GM19397 (cell line): ENCODE measurements at regions not wholly inside any gene's neighbourhood (a gene's known extent, or its start where the extent isn't known, plus 50 kb on each side); places are given as distances from the start of the nearest gene placed in this dataset.

Experiments
- ATAC-seq: cut with Tn5 transposase; IDR thresholded peaks from one replicate; pipeline ENCODE4 v1.9.1; 2021; ENCODE audit warnings: mild to moderate bottlenecking, moderate library complexity; ENCODE audit not compliant: unreplicated experiment

- ATAC-seq, result no peak
Measured at GRCh38 chr9:105188746-105189145, 55.7 kb upstream of the SLC44A1 start.

DNA sequence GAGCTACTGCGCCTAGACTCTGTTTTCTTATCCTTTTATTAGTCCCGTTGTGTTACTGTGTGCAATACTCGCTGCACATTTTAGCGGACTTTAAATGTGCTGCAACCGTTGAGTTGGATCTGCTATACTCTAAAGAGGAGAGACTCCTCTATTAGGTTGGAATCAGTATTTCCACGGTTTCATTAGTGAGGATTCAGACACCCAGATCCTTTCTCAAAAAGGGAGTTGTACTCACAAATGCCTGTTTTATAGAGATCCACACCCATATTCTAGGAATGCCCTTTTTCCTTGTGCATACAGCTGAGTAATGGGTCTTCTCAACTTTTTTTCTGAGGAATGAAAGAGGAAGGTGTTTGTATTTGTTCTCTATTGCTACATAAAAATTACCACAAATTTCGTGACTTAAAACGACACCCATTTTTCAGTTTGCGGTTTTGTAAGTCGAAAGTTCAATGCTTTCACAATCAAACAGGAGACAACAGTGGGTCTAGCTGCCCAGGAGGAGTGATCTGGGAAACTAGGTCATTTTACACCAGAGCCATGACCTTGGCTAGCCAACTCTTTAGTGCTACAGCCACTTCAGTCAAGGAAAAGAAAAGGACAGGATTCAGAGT, 52.8 kb upstream of the SLC44A1 start:
- ATAC-seq, result no peak

- ATAC-seq, result no peak
Measured at GRCh38 chr9:105193560-105193959, 50.9 kb upstream of the SLC44A1 start.

- no peak for ATAC-seq
Measured at GRCh38 chr9:105194234-105194633, 50.2 kb upstream of the SLC44A1 start.
